Liver (tissue), 8 donors: ENCODE measurements at regions not wholly inside any gene's neighbourhood (a gene's known extent, or its start where the extent isn't known, plus 50 kb on each side); places are given as distances from the start of the nearest gene placed in this dataset.

Experiments
- DNase-seq: peaks from one replicate; pipeline ENCODE4 v3.0.0-alpha.2; 2017; ENCODE audit warnings: low spot score
- H3K27ac ChIP-seq, 2 donors: one replicate each; pipeline ENCODE4 v1.7.0; 2013; ENCODE audit warnings: inconsistent platforms in 2 of 2, low read length in 2 of 2, control low read depth in 1 of 2, low read depth in 1 of 2, mild to moderate bottlenecking in 1 of 2
- H3K27me3 ChIP-seq, 4 donors: one replicate each; pipeline versions ENCODE4 v1.6.1 to v1.7.0; 2013; ENCODE audit warnings: low read length in 3 of 4, inconsistent platforms in 1 of 4, mild to moderate bottlenecking in 1 of 4, moderate library complexity in 1 of 4; ENCODE audit not compliant: control insufficient read depth in 4 of 4, insufficient read depth in 4 of 4
- H3K36me3 ChIP-seq, 4 donors: one replicate each; pipeline versions ENCODE4 v1.6.1 to v1.7.0; 2013; ENCODE audit warnings: low read length in 3 of 4, mild to moderate bottlenecking in 3 of 4, low read depth in 1 of 4, moderate library complexity in 1 of 4; ENCODE audit not compliant: control insufficient read depth in 4 of 4, insufficient read depth in 3 of 4
- H3K4me1 ChIP-seq, 4 donors: one replicate each; pipeline versions ENCODE4 v1.6.1 to v1.7.0; 2013; ENCODE audit warnings: low read length in 3 of 4, mild to moderate bottlenecking in 3 of 4, moderate library complexity in 1 of 4; ENCODE audit not compliant: control insufficient read depth in 4 of 4, insufficient read depth in 4 of 4
- H3K4me3 ChIP-seq, 3 donors: one replicate each; pipeline versions ENCODE4 v1.6.1 to v1.7.0; 2013; ENCODE audit warnings: low read length in 3 of 3, control low read depth in 1 of 3, low read depth in 1 of 3, mild to moderate bottlenecking in 1 of 3
- H3K9ac ChIP-seq, 2 donors: one replicate each; pipeline ENCODE4 v1.7.0; 2013; ENCODE audit warnings: low read length in 2 of 2, mild to moderate bottlenecking in 2 of 2, moderate library complexity in 2 of 2, control low read depth in 1 of 2, low read depth in 1 of 2
- H3K9me3 ChIP-seq, 4 donors: one replicate each; pipeline versions ENCODE4 v1.6.1 to v1.7.0; 2013; ENCODE audit warnings: low read length in 3 of 4; ENCODE audit not compliant: control insufficient read depth in 4 of 4
- EGR1 ChIP-seq, 2 donors: IDR thresholded peaks; 2 replicates each; pipeline ENCODE4 v1.6.1; 2016 to 2018; ENCODE audit warnings: antibody characterized with exemption in 2 of 2, low read depth in 2 of 2
- FOXA1 ChIP-seq: IDR thresholded peaks from 2 replicates; pipeline ENCODE4 v1.6.1; 2016; ENCODE audit warnings: antibody characterized with exemption
- FOXA2 ChIP-seq: IDR thresholded peaks from 2 replicates; pipeline ENCODE4 v1.6.1; 2016; ENCODE audit warnings: antibody characterized with exemption
- GABPA ChIP-seq, 2 donors: IDR thresholded peaks in 1 of 2; conservative IDR thresholded peaks in 1 of 2; 2 replicates each; pipeline ENCODE4 v1.6.1; 2016; ENCODE audit warnings: antibody characterized with exemption in 2 of 2, mild to moderate bottlenecking in 1 of 2, moderate library complexity in 1 of 2
- HNF4A ChIP-seq, 2 donors: conservative IDR thresholded peaks; 2 replicates each; pipeline ENCODE4 v1.6.1; 2016; ENCODE audit warnings: antibody characterized with exemption in 2 of 2, mild to moderate bottlenecking in 2 of 2
- JUND ChIP-seq, 2 donors: IDR thresholded peaks; 2 replicates each; pipeline ENCODE4 v1.6.1; 2016; ENCODE audit warnings: antibody characterized with exemption in 2 of 2
- NR2F2 ChIP-seq: IDR thresholded peaks from 2 replicates; pipeline ENCODE4 v1.6.1; 2016; ENCODE audit warnings: antibody characterized with exemption
- RXRA ChIP-seq, 2 donors: IDR thresholded peaks; 2 replicates each; pipeline ENCODE4 v1.6.1; 2017 to 2018; ENCODE audit warnings: antibody characterized with exemption in 2 of 2, mild to moderate bottlenecking in 1 of 2
- TAF1 ChIP-seq: conservative IDR thresholded peaks from 2 replicates; pipeline ENCODE4 v1.6.1; 2016; ENCODE audit warnings: antibody characterized with exemption, mild to moderate bottlenecking
- YY1 ChIP-seq: IDR thresholded peaks from 2 replicates; pipeline ENCODE4 v1.6.1; 2016; ENCODE audit warnings: antibody characterized with exemption, mild to moderate bottlenecking
- WGBS: extraction: QIAGEN DNeasy Blood & Tissue Kit; methylation state at CpG from one replicate; pipeline ENCODE4 v1.1.7; 2013; 5-methylcytosine and 5-hydroxymethylcytosine counted together
- TF ChIP-seq, protein P1 (sequence below): IDR thresholded peaks from 2 replicates; pipeline ENCODE4 v1.6.1; 2016; ENCODE audit warnings: antibody characterized with exemption
- TF ChIP-seq, protein P2 (sequence below): fragments of 150-350 bp; IDR thresholded peaks from 2 replicates; pipeline ENCODE4 v1.5.1; 2017; ENCODE audit warnings: improper control_type of control experiment, low read depth, low read length; ENCODE audit not compliant: missing input control
- TF ChIP-seq, protein P3 (sequence below): IDR thresholded peaks from 2 replicates; pipeline ENCODE4 v1.6.1; 2016; ENCODE audit warnings: antibody characterized with exemption
- TF ChIP-seq, protein P4 (sequence below): IDR thresholded peaks from 2 replicates; pipeline ENCODE4 v1.6.1; 2016; ENCODE audit warnings: antibody characterized with exemption, mild to moderate bottlenecking
- TF ChIP-seq, protein P5 (sequence below): IDR thresholded peaks from 2 replicates; pipeline ENCODE4 v1.6.1; 2016; ENCODE audit warnings: antibody characterized with exemption
- donor health status: healthy.
- donor health status: healthy.
- donor health status: healthy.
- donor health status: healthy.
- donor health status: healthy.

DNA sequence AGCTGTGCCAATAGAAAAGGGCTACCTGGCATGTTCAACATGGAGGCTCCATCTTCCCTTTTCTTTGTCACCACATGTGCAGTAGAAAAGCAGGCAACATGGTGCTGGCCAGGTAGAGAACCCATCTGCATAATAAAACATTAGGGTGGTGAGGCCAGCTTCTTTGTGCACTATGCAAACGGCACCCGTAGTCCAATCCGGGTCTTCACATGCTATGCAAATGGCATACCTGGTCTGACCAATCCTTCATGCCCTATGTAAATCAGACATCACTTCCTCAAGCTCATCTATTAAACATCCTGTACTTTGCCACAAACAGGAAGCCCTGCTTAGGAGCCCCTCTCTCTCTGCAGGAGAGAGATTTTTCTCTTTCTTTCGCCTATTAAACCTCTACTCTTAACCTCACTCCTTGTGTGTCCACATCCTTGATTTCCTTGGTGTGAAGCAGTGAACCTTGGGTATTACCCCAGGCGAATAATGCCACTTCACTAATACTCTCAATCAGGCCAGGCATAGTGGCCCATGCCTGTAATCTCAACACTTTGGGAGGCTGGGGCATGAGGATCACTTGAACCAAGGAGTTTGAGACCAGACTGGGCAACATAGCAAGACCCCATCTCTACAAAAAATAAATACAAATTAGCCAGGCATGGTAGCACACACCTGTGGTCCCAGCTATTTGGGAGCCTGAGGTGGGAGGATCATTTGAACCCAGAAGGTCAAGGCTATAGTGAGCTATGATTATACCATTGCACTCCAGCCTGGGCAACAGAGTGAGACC, 111.3 kb upstream of the MRI1 start:
- Histone ChIP-seq H3K9ac (no peak overlapping the region), H3K4me1 (no peaks in the 10 kb centered on the region), H3K27me3 (peaks cover 0 to 6% (median 0%) of the 10 kb centered on the region in 4 donors), H3K36me3 (no peaks in the 10 kb centered on the region), H3K27ac (no peak overlapping the region), H3K4me3 (no peak overlapping the region), H3K9me3 (peaks cover 0 to 5% (median 3%) of the 10 kb centered on the region in 4 donors)
- no peak for TF ChIP-seq JUND (IDR thresholded peaks at IDR 0.05)
- TF ChIP-seq, protein P1, sequence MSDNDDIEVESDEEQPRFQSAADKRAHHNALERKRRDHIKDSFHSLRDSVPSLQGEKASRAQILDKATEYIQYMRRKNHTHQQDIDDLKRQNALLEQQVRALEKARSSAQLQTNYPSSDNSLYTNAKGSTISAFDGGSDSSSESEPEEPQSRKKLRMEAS = no peak
- DNase-seq = no peak
- WGBS = 78% methylated on average over 5 of the region's 5 CpGs

DNA sequence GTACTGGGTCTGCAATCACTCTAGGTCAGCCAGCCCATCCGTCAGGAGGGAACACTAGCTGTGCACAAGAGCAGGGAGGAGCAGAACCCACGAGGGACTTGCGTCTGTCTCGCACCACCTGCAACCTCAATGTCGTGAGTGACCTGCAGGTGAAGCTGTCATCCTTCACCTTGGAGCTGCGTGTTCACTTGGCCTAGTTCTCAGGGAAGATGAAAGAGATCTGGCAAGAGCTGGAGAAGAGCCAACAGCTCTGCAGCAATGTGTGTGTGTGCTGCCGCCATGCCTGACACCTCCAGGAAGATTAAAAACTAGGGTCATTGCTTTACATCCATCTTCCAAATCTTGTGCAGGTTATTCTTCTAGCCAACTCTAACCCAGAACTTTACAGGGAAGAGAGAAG, 117.6 kb upstream of the MRI1 start:
- no peak overlapping the region for H3K27ac ChIP-seq
- no peaks in the 10 kb centered on the region for H3K4me1 ChIP-seq
- DNase-seq = no peak
- H3K36me3 ChIP-seq = no peaks in the 10 kb centered on the region
- 72% methylated on average over 7 of the region's 7 CpGs for WGBS
- no peak overlapping the region for H3K4me3 ChIP-seq
- TF ChIP-seq RXRA (IDR thresholded peaks at IDR 0.05) (no peak), EGR1 (IDR thresholded peaks at IDR 0.05; ENCODE audit: low read depth in 2 of 2) (no peak), TAF1 (no peak), HNF4A (conservative IDR thresholded peaks at IDR 0.05) (no peak), GABPA (IDR thresholded peaks at IDR 0.05 in 1 of 2, conservative IDR thresholded peaks at IDR 0.05 in 1 of 2) (no peak), FOXA2 (no peak), NR2F2 (no peak), FOXA1 (no peak), YY1 (no peak), JUND (IDR thresholded peaks at IDR 0.05) (no peak)
- TF ChIP-seq, protein P2, sequence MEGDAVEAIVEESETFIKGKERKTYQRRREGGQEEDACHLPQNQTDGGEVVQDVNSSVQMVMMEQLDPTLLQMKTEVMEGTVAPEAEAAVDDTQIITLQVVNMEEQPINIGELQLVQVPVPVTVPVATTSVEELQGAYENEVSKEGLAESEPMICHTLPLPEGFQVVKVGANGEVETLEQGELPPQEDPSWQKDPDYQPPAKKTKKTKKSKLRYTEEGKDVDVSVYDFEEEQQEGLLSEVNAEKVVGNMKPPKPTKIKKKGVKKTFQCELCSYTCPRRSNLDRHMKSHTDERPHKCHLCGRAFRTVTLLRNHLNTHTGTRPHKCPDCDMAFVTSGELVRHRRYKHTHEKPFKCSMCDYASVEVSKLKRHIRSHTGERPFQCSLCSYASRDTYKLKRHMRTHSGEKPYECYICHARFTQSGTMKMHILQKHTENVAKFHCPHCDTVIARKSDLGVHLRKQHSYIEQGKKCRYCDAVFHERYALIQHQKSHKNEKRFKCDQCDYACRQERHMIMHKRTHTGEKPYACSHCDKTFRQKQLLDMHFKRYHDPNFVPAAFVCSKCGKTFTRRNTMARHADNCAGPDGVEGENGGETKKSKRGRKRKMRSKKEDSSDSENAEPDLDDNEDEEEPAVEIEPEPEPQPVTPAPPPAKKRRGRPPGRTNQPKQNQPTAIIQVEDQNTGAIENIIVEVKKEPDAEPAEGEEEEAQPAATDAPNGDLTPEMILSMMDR = no peak
- TF ChIP-seq, protein P3, sequence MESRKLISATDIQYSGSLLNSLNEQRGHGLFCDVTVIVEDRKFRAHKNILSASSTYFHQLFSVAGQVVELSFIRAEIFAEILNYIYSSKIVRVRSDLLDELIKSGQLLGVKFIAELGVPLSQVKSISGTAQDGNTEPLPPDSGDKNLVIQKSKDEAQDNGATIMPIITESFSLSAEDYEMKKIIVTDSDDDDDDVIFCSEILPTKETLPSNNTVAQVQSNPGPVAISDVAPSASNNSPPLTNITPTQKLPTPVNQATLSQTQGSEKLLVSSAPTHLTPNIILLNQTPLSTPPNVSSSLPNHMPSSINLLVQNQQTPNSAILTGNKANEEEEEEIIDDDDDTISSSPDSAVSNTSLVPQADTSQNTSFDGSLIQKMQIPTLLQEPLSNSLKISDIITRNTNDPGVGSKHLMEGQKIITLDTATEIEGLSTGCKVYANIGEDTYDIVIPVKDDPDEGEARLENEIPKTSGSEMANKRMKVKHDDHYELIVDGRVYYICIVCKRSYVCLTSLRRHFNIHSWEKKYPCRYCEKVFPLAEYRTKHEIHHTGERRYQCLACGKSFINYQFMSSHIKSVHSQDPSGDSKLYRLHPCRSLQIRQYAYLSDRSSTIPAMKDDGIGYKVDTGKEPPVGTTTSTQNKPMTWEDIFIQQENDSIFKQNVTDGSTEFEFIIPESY = no peak
- TF ChIP-seq, protein P4, sequence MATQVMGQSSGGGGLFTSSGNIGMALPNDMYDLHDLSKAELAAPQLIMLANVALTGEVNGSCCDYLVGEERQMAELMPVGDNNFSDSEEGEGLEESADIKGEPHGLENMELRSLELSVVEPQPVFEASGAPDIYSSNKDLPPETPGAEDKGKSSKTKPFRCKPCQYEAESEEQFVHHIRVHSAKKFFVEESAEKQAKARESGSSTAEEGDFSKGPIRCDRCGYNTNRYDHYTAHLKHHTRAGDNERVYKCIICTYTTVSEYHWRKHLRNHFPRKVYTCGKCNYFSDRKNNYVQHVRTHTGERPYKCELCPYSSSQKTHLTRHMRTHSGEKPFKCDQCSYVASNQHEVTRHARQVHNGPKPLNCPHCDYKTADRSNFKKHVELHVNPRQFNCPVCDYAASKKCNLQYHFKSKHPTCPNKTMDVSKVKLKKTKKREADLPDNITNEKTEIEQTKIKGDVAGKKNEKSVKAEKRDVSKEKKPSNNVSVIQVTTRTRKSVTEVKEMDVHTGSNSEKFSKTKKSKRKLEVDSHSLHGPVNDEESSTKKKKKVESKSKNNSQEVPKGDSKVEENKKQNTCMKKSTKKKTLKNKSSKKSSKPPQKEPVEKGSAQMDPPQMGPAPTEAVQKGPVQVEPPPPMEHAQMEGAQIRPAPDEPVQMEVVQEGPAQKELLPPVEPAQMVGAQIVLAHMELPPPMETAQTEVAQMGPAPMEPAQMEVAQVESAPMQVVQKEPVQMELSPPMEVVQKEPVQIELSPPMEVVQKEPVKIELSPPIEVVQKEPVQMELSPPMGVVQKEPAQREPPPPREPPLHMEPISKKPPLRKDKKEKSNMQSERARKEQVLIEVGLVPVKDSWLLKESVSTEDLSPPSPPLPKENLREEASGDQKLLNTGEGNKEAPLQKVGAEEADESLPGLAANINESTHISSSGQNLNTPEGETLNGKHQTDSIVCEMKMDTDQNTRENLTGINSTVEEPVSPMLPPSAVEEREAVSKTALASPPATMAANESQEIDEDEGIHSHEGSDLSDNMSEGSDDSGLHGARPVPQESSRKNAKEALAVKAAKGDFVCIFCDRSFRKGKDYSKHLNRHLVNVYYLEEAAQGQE = no peak
- TF ChIP-seq, protein P5, sequence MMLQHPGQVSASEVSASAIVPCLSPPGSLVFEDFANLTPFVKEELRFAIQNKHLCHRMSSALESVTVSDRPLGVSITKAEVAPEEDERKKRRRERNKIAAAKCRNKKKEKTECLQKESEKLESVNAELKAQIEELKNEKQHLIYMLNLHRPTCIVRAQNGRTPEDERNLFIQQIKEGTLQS = no peak
- H3K9ac ChIP-seq = no peak overlapping the region
- H3K9me3 ChIP-seq = peaks cover 0 to 4% (median 1%) of the 10 kb centered on the region in 4 donors
- peaks cover 0 to 4% (median 0%) of the 10 kb centered on the region in 4 donors for H3K27me3 ChIP-seq
